Liver (tissue), 8 donors: ENCODE measurements at regions not wholly inside any gene's neighbourhood (a gene's known extent, or its start where the extent isn't known, plus 50 kb on each side); places are given as distances from the start of the nearest gene placed in this dataset.

Experiments used
- DNase-seq: peaks from one replicate; pipeline ENCODE4 v3.0.0-alpha.2; 2017; ENCODE audit warnings: low spot score
- H3K27ac ChIP-seq, 2 donors: one replicate each; pipeline ENCODE4 v1.7.0; 2013; ENCODE audit warnings: inconsistent platforms in 2 of 2, low read length in 2 of 2, control low read depth in 1 of 2, low read depth in 1 of 2, mild to moderate bottlenecking in 1 of 2
- H3K27me3 ChIP-seq, 4 donors: one replicate each; pipeline versions ENCODE4 v1.6.1 to v1.7.0; 2013; ENCODE audit warnings: low read length in 3 of 4, inconsistent platforms in 1 of 4, mild to moderate bottlenecking in 1 of 4, moderate library complexity in 1 of 4; ENCODE audit not compliant: control insufficient read depth in 4 of 4, insufficient read depth in 4 of 4
- H3K36me3 ChIP-seq, 4 donors: one replicate each; pipeline versions ENCODE4 v1.6.1 to v1.7.0; 2013; ENCODE audit warnings: low read length in 3 of 4, mild to moderate bottlenecking in 3 of 4, low read depth in 1 of 4, moderate library complexity in 1 of 4; ENCODE audit not compliant: control insufficient read depth in 4 of 4, insufficient read depth in 3 of 4
- H3K4me1 ChIP-seq, 4 donors: one replicate each; pipeline versions ENCODE4 v1.6.1 to v1.7.0; 2013; ENCODE audit warnings: low read length in 3 of 4, mild to moderate bottlenecking in 3 of 4, moderate library complexity in 1 of 4; ENCODE audit not compliant: control insufficient read depth in 4 of 4, insufficient read depth in 4 of 4
- H3K4me3 ChIP-seq, 3 donors: one replicate each; pipeline versions ENCODE4 v1.6.1 to v1.7.0; 2013; ENCODE audit warnings: low read length in 3 of 3, control low read depth in 1 of 3, low read depth in 1 of 3, mild to moderate bottlenecking in 1 of 3
- H3K9ac ChIP-seq, 2 donors: one replicate each; pipeline ENCODE4 v1.7.0; 2013; ENCODE audit warnings: low read length in 2 of 2, mild to moderate bottlenecking in 2 of 2, moderate library complexity in 2 of 2, control low read depth in 1 of 2, low read depth in 1 of 2
- H3K9me3 ChIP-seq, 4 donors: one replicate each; pipeline versions ENCODE4 v1.6.1 to v1.7.0; 2013; ENCODE audit warnings: low read length in 3 of 4; ENCODE audit not compliant: control insufficient read depth in 4 of 4
- ATF3 ChIP-seq: IDR thresholded peaks from 2 replicates; pipeline ENCODE4 v1.6.1; 2016; ENCODE audit warnings: antibody characterized with exemption
- CTCF ChIP-seq: fragments of 150-350 bp; IDR thresholded peaks from 2 replicates; pipeline ENCODE4 v1.5.1; 2017; ENCODE audit warnings: improper control_type of control experiment, low read depth, low read length; ENCODE audit not compliant: missing input control
- EGR1 ChIP-seq, 2 donors: IDR thresholded peaks; 2 replicates each; pipeline ENCODE4 v1.6.1; 2016 to 2018; ENCODE audit warnings: antibody characterized with exemption in 2 of 2, low read depth in 2 of 2
- FOXA1 ChIP-seq: IDR thresholded peaks from 2 replicates; pipeline ENCODE4 v1.6.1; 2016; ENCODE audit warnings: antibody characterized with exemption
- FOXA2 ChIP-seq: IDR thresholded peaks from 2 replicates; pipeline ENCODE4 v1.6.1; 2016; ENCODE audit warnings: antibody characterized with exemption
- GABPA ChIP-seq, 2 donors: IDR thresholded peaks in 1 of 2; conservative IDR thresholded peaks in 1 of 2; 2 replicates each; pipeline ENCODE4 v1.6.1; 2016; ENCODE audit warnings: antibody characterized with exemption in 2 of 2, mild to moderate bottlenecking in 1 of 2, moderate library complexity in 1 of 2
- HNF4A ChIP-seq, 2 donors: conservative IDR thresholded peaks; 2 replicates each; pipeline ENCODE4 v1.6.1; 2016; ENCODE audit warnings: antibody characterized with exemption in 2 of 2, mild to moderate bottlenecking in 2 of 2
- HNF4G ChIP-seq: IDR thresholded peaks from 2 replicates; pipeline ENCODE4 v1.6.1; 2016; ENCODE audit warnings: antibody characterized with exemption
- JUND ChIP-seq, 2 donors: IDR thresholded peaks; 2 replicates each; pipeline ENCODE4 v1.6.1; 2016; ENCODE audit warnings: antibody characterized with exemption in 2 of 2
- MAX ChIP-seq: IDR thresholded peaks from 2 replicates; pipeline ENCODE4 v1.6.1; 2016; ENCODE audit warnings: antibody characterized with exemption
- NR2F2 ChIP-seq: IDR thresholded peaks from 2 replicates; pipeline ENCODE4 v1.6.1; 2016; ENCODE audit warnings: antibody characterized with exemption
- REST ChIP-seq: IDR thresholded peaks from 2 replicates; pipeline ENCODE4 v1.6.1; 2016; ENCODE audit warnings: antibody characterized with exemption, mild to moderate bottlenecking
- RXRA ChIP-seq, 2 donors: IDR thresholded peaks; 2 replicates each; pipeline ENCODE4 v1.6.1; 2017 to 2018; ENCODE audit warnings: antibody characterized with exemption in 2 of 2, mild to moderate bottlenecking in 1 of 2
- SP1 ChIP-seq: IDR thresholded peaks from 2 replicates; pipeline ENCODE4 v1.6.1; 2018; ENCODE audit warnings: antibody characterized with exemption, mild to moderate bottlenecking
- TAF1 ChIP-seq: conservative IDR thresholded peaks from 2 replicates; pipeline ENCODE4 v1.6.1; 2016; ENCODE audit warnings: antibody characterized with exemption, mild to moderate bottlenecking
- YY1 ChIP-seq: IDR thresholded peaks from 2 replicates; pipeline ENCODE4 v1.6.1; 2016; ENCODE audit warnings: antibody characterized with exemption, mild to moderate bottlenecking
- ZBTB33 ChIP-seq: IDR thresholded peaks from 2 replicates; pipeline ENCODE4 v1.6.1; 2016; ENCODE audit warnings: antibody characterized with exemption
- WGBS: extraction: QIAGEN DNeasy Blood & Tissue Kit; methylation state at CpG from one replicate; pipeline ENCODE4 v1.1.7; 2013; 5-methylcytosine and 5-hydroxymethylcytosine counted together
- donor health status: healthy.
- donor health status: healthy.
- donor health status: healthy.
- donor health status: healthy.
- donor health status: healthy.

- H3K4me1 ChIP-seq, result no peaks in the 10 kb centered on the region
- no peak overlapping the region for H3K9ac ChIP-seq
- no peaks in the 10 kb centered on the region for H3K9me3 ChIP-seq
- WGBS, result 73% methylated on average over 1 of the region's 1 CpG
- no peak overlapping the region for H3K4me3 ChIP-seq
- no peaks in the 10 kb centered on the region for H3K27me3 ChIP-seq
- DNase-seq, result no peak
- H3K36me3 ChIP-seq, result no peaks in the 10 kb centered on the region
- no peak for TF ChIP-seq TAF1
- no peak for TF ChIP-seq EGR1 (IDR thresholded peaks at IDR 0.05; ENCODE audit: low read depth in 2 of 2)
- no peak for TF ChIP-seq RXRA (IDR thresholded peaks at IDR 0.05)
- no peak for TF ChIP-seq CTCF
- H3K27ac ChIP-seq, result no peak overlapping the region
Observed at GRCh38 chr4:30399476-30399875, 320.7 kb upstream of the PCDH7 start.

- TF ChIP-seq ATF3 (no peak), NR2F2 (no peak), GABPA (IDR thresholded peaks at IDR 0.05 in 1 of 2, conservative IDR thresholded peaks at IDR 0.05 in 1 of 2) (no peak), TAF1 (no peak), YY1 (no peak), JUND (IDR thresholded peaks at IDR 0.05) (no peak), HNF4A (conservative IDR thresholded peaks at IDR 0.05) (no peak), EGR1 (IDR thresholded peaks at IDR 0.05; ENCODE audit: low read depth in 2 of 2) (no peak), RXRA (IDR thresholded peaks at IDR 0.05) (no peak), REST (no peak), HNF4G (no peak), SP1 (no peak), FOXA1 (no peak), ZBTB33 (no peak), FOXA2 (no peak), MAX (no peak), CTCF (no peak)
- Histone ChIP-seq H3K36me3 (no peaks in the 10 kb centered on the region), H3K27me3 (no peaks in the 10 kb centered on the region), H3K4me3 (no peak overlapping the region), H3K27ac (no peak overlapping the region), H3K9ac (no peak overlapping the region), H3K4me1 (no peaks in the 10 kb centered on the region), H3K9me3 (peaks cover 0 to 13% (median 1%) of the 10 kb centered on the region in 4 donors)
- DNase-seq, result no peak
- 82% methylated on average over 2 of the region's 2 CpGs for WGBS
Observed at GRCh38 chr4:30402276-30402675, 317.9 kb upstream of the PCDH7 start.
